Keratinocyte (primary cell): ENCODE measurements at regions not wholly inside any gene's neighbourhood (a gene's known extent, or its start where the extent isn't known, plus 50 kb on each side); places are given as distances from the start of the nearest gene placed in this dataset.

Experiments used
- CTCF ChIP-seq, 3 experiments: IDR thresholded peaks in 1 of 3; conservative IDR thresholded peaks in 1 of 3; optimal IDR thresholded peaks in 1 of 3; 2 replicates in 2 of 3; 3 replicates in 1 of 3; pipeline versions ENCODE3 to v1.5.1; 2011; ENCODE audit warnings: low read length in 3 of 3, mild to moderate bottlenecking in 3 of 3, moderate library complexity in 2 of 3, control low read depth in 1 of 3, inconsistent platforms in 1 of 3; ENCODE audit not compliant: insufficient read depth in 2 of 3; ENCODE audit errors: extremely low read depth in 1 of 3
- EZH2 ChIP-seq: IDR thresholded peaks from one replicate; pipeline ENCODE4 v1.6.1; 2012; ENCODE audit warnings: inconsistent platforms, mild to moderate bottlenecking, low read length, moderate library complexity

- TF ChIP-seq CTCF (optimal IDR thresholded peaks at IDR 0.05 in 1 of 3, IDR thresholded peaks at IDR 0.05 in 1 of 3, conservative IDR thresholded peaks at IDR 0.05 in 1 of 3; ENCODE audit: extremely low read depth in 1 of 3, insufficient read depth in 2 of 3, low read length in 3 of 3) (no peak), EZH2 (no peak)
Measured at GRCh38 chr18:27749194-27749593, 427.7 kb downstream of the CDH2 start.
